ENCODE measurements at regions not wholly inside any gene's neighbourhood (a gene's known extent, or its start where the extent isn't known, plus 50 kb on each side); places are given as distances from the start of the nearest gene placed in this dataset.

GRCh38 chr16:73228649-73229048 is 180.7 kb upstream of the ZFHX3 start:
- H3K4me1 ChIP-seq: peaks cover 13% of the 10 kb centered on the region
- H3K27me3 ChIP-seq: no peaks in the 10 kb centered on the region
- H3K36me3 ChIP-seq: no peaks in the 10 kb centered on the region
- intact Hi-C loops (cut with DNase I): no loop called here
- no peaks in the 10 kb centered on the region for H3K9me3 ChIP-seq
- H3K4me3 ChIP-seq: no peak overlapping the region
- no peak for DNase-seq (ENCODE audit: extremely low spot score in 2 of 2)
- no peak for TF ChIP-seq POLR2A (IDR thresholded peaks at IDR 0.05)
- no peak for TF ChIP-seq POLR2AphosphoS5 (IDR thresholded peaks at IDR 0.05; ENCODE audit: insufficient read depth in 1 of 2, low read depth in 1 of 2)
- TF ChIP-seq, protein P1, sequence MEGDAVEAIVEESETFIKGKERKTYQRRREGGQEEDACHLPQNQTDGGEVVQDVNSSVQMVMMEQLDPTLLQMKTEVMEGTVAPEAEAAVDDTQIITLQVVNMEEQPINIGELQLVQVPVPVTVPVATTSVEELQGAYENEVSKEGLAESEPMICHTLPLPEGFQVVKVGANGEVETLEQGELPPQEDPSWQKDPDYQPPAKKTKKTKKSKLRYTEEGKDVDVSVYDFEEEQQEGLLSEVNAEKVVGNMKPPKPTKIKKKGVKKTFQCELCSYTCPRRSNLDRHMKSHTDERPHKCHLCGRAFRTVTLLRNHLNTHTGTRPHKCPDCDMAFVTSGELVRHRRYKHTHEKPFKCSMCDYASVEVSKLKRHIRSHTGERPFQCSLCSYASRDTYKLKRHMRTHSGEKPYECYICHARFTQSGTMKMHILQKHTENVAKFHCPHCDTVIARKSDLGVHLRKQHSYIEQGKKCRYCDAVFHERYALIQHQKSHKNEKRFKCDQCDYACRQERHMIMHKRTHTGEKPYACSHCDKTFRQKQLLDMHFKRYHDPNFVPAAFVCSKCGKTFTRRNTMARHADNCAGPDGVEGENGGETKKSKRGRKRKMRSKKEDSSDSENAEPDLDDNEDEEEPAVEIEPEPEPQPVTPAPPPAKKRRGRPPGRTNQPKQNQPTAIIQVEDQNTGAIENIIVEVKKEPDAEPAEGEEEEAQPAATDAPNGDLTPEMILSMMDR (IDR thresholded peaks at IDR 0.05): no peak
- H3K27ac ChIP-seq: no peak overlapping the region

GRCh38 chr16:73226675-73227074 is 178.7 kb upstream of the ZFHX3 start:
- Histone ChIP-seq H3K9me3 (no peaks in the 10 kb centered on the region), H3K27me3 (no peaks in the 10 kb centered on the region), H3K36me3 (no peaks in the 10 kb centered on the region), H3K27ac (no peak overlapping the region), H3K4me1 (no peaks in the 10 kb centered on the region), H3K4me3 (no peak overlapping the region)
- intact Hi-C loops (cut with DNase I): no loop called here
- TF ChIP-seq, protein P1 (IDR thresholded peaks at IDR 0.05): no peak
- TF ChIP-seq POLR2AphosphoS5 (IDR thresholded peaks at IDR 0.05; ENCODE audit: insufficient read depth in 1 of 2, low read depth in 1 of 2) (no peak), POLR2A (IDR thresholded peaks at IDR 0.05) (no peak)
- no peak for DNase-seq (ENCODE audit: extremely low spot score in 2 of 2)

DNA sequence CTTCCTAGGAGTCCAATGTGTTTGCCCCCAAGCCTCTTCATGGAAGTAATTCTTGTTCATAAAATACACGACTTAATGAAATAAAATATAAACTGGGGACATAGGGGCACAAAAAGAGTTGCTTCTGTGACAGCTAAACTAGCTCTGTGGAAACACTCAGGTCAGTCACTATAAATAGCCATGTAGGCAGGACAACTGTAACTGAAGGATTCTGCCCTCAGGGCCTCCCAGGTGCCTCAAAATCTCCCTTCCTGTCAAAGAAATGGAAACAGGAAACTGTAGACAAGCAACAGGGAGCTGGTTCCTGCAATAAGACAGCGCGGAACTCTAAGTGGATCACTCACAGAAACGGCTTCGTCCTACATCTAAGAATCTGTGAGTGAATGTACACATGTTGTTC is 178.1 kb upstream of the ZFHX3 start:
- no peaks in the 10 kb centered on the region for H3K27me3 ChIP-seq
- H3K36me3 ChIP-seq: no peaks in the 10 kb centered on the region
- H3K4me1 ChIP-seq: no peaks in the 10 kb centered on the region
- intact Hi-C loops (cut with DNase I): no loop called here
- H3K27ac ChIP-seq: no peak overlapping the region
- H3K9me3 ChIP-seq: no peaks in the 10 kb centered on the region
- TF ChIP-seq, protein P1 (IDR thresholded peaks at IDR 0.05): no peak
- TF ChIP-seq POLR2A (IDR thresholded peaks at IDR 0.05) (no peak), POLR2AphosphoS5 (IDR thresholded peaks at IDR 0.05; ENCODE audit: insufficient read depth in 1 of 2, low read depth in 1 of 2) (no peak)
- no peak overlapping the region for H3K4me3 ChIP-seq
- no peak for DNase-seq (ENCODE audit: extremely low spot score in 2 of 2)

DNA sequence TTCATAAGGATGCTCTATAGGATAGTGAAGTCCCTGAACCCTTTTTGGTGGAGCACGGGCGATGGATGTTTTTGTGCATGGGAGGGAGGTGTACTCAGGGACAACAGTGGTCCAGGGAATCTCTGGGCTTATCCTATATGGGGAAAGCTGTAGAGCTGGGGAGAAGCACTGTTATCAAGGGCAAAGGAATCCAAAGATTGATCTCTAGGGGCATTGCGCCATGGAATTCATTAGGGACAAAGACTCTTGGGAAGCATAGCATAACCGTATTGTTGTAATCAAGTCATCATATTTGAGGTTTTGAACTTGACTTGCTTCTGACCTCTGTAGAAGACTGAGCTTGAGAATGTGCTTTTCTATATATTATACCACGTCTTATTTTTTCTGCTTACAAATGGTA is 172.9 kb upstream of the ZFHX3 start:
- DNase-seq (ENCODE audit: extremely low spot score in 2 of 2): peak in 1 of 2 donors; percentile 13
- H3K36me3 ChIP-seq: no peaks in the 10 kb centered on the region
- intact Hi-C loops (cut with DNase I): no loop called here
- peaks cover 6% of the 10 kb centered on the region for H3K4me1 ChIP-seq
- H3K27ac ChIP-seq: no peak overlapping the region
- TF ChIP-seq, protein P1 (IDR thresholded peaks at IDR 0.05): no peak
- TF ChIP-seq POLR2AphosphoS5 (IDR thresholded peaks at IDR 0.05; ENCODE audit: insufficient read depth in 1 of 2, low read depth in 1 of 2): no peak
- H3K9me3 ChIP-seq: no peaks in the 10 kb centered on the region
- no peaks in the 10 kb centered on the region for H3K27me3 ChIP-seq
- H3K4me3 ChIP-seq: no peak overlapping the region

- no peak for DNase-seq (ENCODE audit: extremely low spot score in 2 of 2)
- H3K9me3 ChIP-seq: no peaks in the 10 kb centered on the region
- H3K4me1 ChIP-seq: peaks cover 7% of the 10 kb centered on the region
- no peak overlapping the region for H3K27ac ChIP-seq
- intact Hi-C loops (cut with DNase I): no loop called here
- TF ChIP-seq POLR2AphosphoS5 (IDR thresholded peaks at IDR 0.05; ENCODE audit: insufficient read depth in 1 of 2, low read depth in 1 of 2): no peak
- no peak for TF ChIP-seq POLR2A (IDR thresholded peaks at IDR 0.05)
- TF ChIP-seq, protein P1 (IDR thresholded peaks at IDR 0.05): no peak
- no peaks in the 10 kb centered on the region for H3K36me3 ChIP-seq
- no peak overlapping the region for H3K4me3 ChIP-seq
- no peaks in the 10 kb centered on the region for H3K27me3 ChIP-seq
Measured at GRCh38 chr16:73219176-73219575, 171.2 kb upstream of the ZFHX3 start.

All from vagina (tissue), 2 donors.